Activated naive CD8-positive, alpha-beta T cell treated with anti-CD3 and anti-CD28 coated beads for 36 hours (primary cell): ENCODE measurements at regions not wholly inside any gene's neighbourhood (a gene's known extent, or its start where the extent isn't known, plus 50 kb on each side); places are given as distances from the start of the nearest gene placed in this dataset.

Experiments used
- DNase-seq: peaks from one replicate; pipeline ENCODE4 v3.0.0; 2021
- H3K27ac Mint-ChIP-seq: one replicate; pipeline ENCODE4 v1.8.0; 2022; ENCODE audit warnings: mild to moderate bottlenecking, moderate library complexity, mixed read lengths
- H3K27me3 Mint-ChIP-seq: one replicate; pipeline ENCODE4 v1.8.0; 2022; ENCODE audit warnings: mild to moderate bottlenecking, mixed read lengths
- H3K36me3 Mint-ChIP-seq: one replicate; pipeline ENCODE4 v1.8.0; 2021; ENCODE audit warnings: mild to moderate bottlenecking, mixed read lengths
- H3K4me1 Mint-ChIP-seq: one replicate; pipeline ENCODE4 v1.8.0; 2021; ENCODE audit warnings: mixed read lengths
- H3K4me3 Mint-ChIP-seq: one replicate; pipeline ENCODE4 v1.8.0; 2022; ENCODE audit warnings: mild to moderate bottlenecking, moderate library complexity, mixed read lengths
- H3K9me3 Mint-ChIP-seq: one replicate; pipeline ENCODE4 v1.8.0; 2022; ENCODE audit warnings: mixed read lengths

DNA sequence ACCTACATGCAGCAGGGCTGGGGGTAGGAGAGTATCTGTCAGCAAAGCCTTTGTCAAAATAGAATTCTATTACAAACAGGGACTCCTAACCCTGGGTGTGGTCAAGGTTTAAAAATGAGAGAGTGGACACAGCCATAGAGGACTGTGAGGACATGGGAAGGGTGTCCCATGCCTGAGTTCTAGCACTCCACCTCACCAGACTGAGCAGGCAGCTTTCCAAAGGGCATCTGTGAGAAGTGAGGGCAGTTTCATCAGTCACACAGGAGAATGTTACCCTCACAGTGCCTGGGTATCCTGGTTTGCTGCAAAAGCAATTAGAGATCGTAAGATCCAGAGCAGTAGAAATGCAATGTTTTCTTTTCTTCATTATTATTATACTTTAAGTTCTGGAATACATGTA is 174.9 kb upstream of the UBL3 start:
- Mint-ChIP-seq H3K4me3 (no peak overlapping the region), H3K9me3 (no peaks in the 10 kb centered on the region), H3K4me1 (peaks cover 1% of the 10 kb centered on the region), H3K27me3 (no peaks in the 10 kb centered on the region), H3K27ac (no peak overlapping the region), H3K36me3 (no peaks in the 10 kb centered on the region)
- no peak for DNase-seq

DNA sequence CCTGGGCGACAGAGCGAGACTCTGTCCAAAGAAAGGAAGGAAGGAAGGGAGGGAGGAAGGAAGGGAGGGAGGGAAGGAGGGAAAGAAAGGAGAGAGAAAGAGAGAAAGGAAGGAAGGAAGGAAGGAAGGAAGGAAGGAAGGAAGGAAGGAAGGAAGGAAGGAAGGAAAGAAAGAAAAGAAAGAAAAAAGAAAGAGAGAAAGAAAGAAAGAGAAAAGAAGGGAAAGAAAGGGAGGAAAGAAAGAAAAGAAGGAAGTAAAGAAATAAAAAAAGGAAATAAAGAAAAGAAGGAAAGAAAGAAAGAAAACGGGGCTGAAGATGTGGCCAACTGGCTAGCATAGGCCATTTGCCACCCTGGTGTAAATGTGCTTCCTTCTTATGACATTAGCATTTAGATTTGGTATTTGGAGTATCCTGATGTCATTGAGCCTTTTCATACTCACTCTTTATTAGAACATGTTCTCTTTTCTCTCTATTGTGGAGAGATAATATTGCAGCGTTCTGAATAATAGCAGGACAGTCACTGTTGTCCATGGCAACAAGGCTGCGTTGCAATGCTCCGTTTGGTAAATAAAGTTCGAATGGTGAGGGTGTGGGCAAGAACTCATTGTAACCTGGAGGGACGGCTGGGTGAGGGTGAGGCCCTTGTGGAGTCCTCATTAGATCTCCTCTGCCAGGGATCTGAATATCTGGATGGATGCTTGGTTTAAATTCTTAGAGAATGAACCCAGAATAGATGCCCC is 173.9 kb upstream of the UBL3 start:
- no peaks in the 10 kb centered on the region for H3K27me3 Mint-ChIP-seq
- H3K4me3 Mint-ChIP-seq, result no peak overlapping the region
- H3K4me1 Mint-ChIP-seq, result peaks cover 2% of the 10 kb centered on the region
- no peak overlapping the region for H3K27ac Mint-ChIP-seq
- DNase-seq, result no peak
- no peaks in the 10 kb centered on the region for H3K9me3 Mint-ChIP-seq
- H3K36me3 Mint-ChIP-seq, result no peaks in the 10 kb centered on the region

- H3K4me3 Mint-ChIP-seq, result no peak overlapping the region
- H3K27ac Mint-ChIP-seq, result no peak overlapping the region
- no peaks in the 10 kb centered on the region for H3K9me3 Mint-ChIP-seq
- H3K36me3 Mint-ChIP-seq, result no peaks in the 10 kb centered on the region
- H3K27me3 Mint-ChIP-seq, result no peaks in the 10 kb centered on the region
- H3K4me1 Mint-ChIP-seq, result peaks cover 2% of the 10 kb centered on the region
- no peak for DNase-seq
These were observed 172.9 kb upstream of the UBL3 start for GRCh38 chr13:30023196-30023895.

DNA sequence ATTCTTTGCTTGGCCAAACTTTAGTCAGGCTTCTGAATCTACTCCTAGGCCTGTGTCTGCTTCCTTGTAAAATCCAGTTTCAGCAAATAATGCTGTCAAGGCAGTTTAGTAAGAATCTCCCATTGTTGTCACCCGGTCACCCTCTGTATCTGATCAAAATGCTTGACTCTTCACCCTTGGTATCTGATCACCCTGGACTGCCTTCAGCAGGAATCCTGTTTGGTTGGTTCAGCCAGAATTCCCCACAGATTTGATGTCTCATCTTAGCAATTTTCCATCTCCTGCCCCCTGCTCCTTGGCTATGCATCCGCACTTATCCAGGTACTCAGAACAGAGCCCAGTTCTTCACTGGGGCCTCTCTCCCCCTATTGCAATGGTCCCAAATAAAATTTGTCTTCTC is 172.4 kb upstream of the UBL3 start:
- Mint-ChIP-seq H3K4me3 (no peak overlapping the region), H3K36me3 (no peaks in the 10 kb centered on the region), H3K4me1 (peaks cover 2% of the 10 kb centered on the region), H3K9me3 (no peaks in the 10 kb centered on the region), H3K27me3 (no peaks in the 10 kb centered on the region), H3K27ac (no peak overlapping the region)
- no peak for DNase-seq

DNA sequence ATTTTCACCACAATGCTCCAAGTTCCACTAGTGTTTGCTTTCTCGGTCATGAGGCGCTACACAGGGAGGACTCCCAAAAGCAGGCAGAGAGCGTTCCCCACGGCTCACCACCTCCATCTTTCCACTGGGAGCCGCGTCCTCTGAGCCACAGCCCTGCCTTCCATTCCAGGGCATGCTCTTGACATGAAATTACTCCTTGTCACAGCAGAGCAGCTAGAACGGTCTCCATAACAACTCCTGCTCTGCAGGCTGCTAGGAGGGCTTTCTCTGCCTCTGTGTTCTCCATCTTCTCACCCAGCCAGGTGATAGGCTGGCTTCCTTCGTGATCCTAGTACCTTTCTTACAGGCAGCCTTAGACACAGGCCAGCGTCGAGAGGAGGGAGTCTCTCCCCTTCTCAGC is 171.8 kb upstream of the UBL3 start:
- Mint-ChIP-seq H3K27ac (no peak overlapping the region), H3K4me3 (no peak overlapping the region), H3K4me1 (peaks cover 2% of the 10 kb centered on the region), H3K9me3 (no peaks in the 10 kb centered on the region), H3K27me3 (no peaks in the 10 kb centered on the region), H3K36me3 (no peaks in the 10 kb centered on the region)
- DNase-seq, result no peak

- Mint-ChIP-seq H3K27ac (no peak overlapping the region), H3K4me3 (no peak overlapping the region), H3K4me1 (peaks cover 2% of the 10 kb centered on the region), H3K27me3 (no peaks in the 10 kb centered on the region), H3K9me3 (no peaks in the 10 kb centered on the region), H3K36me3 (no peaks in the 10 kb centered on the region)
- DNase-seq, result no peak
These were observed 171.2 kb upstream of the UBL3 start for GRCh38 chr13:30021611-30022010.

DNA sequence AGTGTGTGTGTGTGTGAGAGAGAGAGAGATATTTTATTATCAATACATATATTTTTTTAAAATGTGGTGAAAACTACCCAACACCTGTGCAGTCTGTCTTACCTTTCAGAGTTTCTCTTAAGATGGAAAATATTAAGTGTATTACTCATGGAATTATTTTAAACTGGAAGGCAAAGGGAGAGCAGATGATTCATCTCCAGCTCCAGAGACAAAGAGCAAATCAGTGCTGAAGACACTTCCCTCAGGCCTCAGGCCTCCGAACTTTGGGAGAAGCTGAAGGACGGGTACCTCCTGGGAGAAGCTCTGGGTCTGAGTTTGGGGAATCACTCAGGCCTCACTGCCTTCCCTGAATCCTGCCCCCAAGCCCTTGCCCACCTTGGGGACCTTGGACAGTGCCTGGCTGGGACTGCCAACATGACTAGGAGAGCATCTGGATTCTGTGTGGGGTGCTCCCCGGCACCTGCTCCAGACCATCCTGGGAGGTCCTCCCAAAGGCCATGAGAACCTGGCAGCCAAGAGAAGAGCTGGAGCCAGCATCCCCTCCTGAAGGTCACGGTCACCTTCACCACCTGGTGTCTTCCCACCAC is 170.4 kb upstream of the UBL3 start:
- DNase-seq, result no peak
- H3K4me1 Mint-ChIP-seq, result peaks cover 2% of the 10 kb centered on the region
- no peak overlapping the region for H3K27ac Mint-ChIP-seq
- no peaks in the 10 kb centered on the region for H3K36me3 Mint-ChIP-seq
- no peak overlapping the region for H3K4me3 Mint-ChIP-seq
- no peaks in the 10 kb centered on the region for H3K27me3 Mint-ChIP-seq
- no peaks in the 10 kb centered on the region for H3K9me3 Mint-ChIP-seq

DNA sequence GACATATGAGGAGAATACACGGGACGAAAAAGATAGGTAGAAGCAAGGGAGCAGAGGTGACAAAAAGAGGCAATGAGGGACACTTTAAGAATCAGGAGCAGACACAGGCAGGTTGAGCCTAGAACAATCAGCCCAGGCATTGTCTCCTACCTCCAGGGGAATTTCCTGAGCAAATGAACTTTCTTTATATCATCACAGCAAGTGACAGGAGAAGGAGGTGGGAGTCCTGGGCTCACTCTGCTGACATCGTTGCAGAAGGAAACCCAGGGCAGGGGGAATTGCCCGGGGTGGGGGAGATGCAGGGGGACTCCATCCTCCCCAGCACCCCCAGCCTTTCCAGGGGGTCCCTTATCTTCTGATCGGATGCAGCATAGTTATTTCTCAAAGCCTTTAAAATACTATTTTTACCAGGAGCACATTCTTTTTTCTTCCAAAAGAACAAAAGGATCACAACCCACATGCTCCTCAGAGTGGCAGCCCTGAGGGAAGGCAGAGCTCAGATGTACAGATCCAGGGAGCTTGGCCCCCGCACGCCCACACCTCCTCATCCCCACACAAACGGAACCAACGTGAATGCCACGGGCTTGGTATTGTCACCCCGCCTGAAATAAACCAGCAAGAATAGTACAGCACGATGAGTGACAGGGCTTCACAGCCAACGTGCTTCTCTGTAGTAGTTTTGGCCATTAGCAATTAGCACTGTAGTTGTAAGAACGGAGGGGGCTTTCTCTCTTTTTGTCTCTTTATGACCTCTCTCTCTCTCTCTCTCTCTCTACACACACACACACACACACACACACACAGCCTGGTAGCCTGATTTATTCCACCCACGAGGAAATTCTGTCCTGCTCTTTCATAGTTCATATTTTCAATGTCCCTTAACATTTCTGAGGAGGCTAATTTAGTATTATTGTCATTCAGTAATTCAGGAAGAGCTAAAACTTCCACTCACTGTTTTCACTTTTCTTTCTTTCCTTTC is 169.5 kb upstream of the UBL3 start:
- DNase-seq, result no peak
- H3K4me3 Mint-ChIP-seq, result no peak overlapping the region
- no peaks in the 10 kb centered on the region for H3K36me3 Mint-ChIP-seq
- H3K27me3 Mint-ChIP-seq, result no peaks in the 10 kb centered on the region
- H3K27ac Mint-ChIP-seq, result no peak overlapping the region
- H3K9me3 Mint-ChIP-seq, result no peaks in the 10 kb centered on the region
- peaks cover 2% of the 10 kb centered on the region for H3K4me1 Mint-ChIP-seq

GRCh38 chr13:30017880-30018279 is 167.5 kb upstream of the UBL3 start:
- H3K4me1 Mint-ChIP-seq, result peaks cover 5% of the 10 kb centered on the region
- DNase-seq, result no peak
- H3K36me3 Mint-ChIP-seq, result no peaks in the 10 kb centered on the region
- H3K4me3 Mint-ChIP-seq, result no peak overlapping the region
- no peaks in the 10 kb centered on the region for H3K27me3 Mint-ChIP-seq
- no peak overlapping the region for H3K27ac Mint-ChIP-seq
- H3K9me3 Mint-ChIP-seq, result no peaks in the 10 kb centered on the region

DNA sequence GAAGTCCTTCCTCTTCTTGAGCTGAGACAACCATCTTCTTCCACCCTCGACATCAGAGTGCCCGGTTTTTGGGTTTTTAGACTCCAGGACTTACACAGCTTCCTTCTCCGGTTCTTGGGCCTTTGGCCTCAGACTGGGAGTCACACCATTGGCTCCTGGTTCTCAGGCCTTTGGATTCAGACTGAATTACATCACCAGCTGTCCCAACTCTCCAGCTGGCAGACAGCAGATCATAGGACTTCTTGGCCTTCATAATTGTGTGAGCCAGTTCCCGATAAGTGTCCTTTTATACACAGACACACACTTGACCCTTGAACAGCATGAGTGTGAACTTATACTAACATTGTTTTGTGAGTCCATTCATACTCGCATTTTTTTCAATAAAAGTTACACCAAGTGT is 166.0 kb upstream of the UBL3 start:
- Mint-ChIP-seq H3K4me1 (peaks cover 5% of the 10 kb centered on the region), H3K27me3 (no peaks in the 10 kb centered on the region), H3K27ac (no peak overlapping the region), H3K4me3 (no peak overlapping the region), H3K9me3 (no peaks in the 10 kb centered on the region), H3K36me3 (no peaks in the 10 kb centered on the region)
- DNase-seq, result no peak

DNA sequence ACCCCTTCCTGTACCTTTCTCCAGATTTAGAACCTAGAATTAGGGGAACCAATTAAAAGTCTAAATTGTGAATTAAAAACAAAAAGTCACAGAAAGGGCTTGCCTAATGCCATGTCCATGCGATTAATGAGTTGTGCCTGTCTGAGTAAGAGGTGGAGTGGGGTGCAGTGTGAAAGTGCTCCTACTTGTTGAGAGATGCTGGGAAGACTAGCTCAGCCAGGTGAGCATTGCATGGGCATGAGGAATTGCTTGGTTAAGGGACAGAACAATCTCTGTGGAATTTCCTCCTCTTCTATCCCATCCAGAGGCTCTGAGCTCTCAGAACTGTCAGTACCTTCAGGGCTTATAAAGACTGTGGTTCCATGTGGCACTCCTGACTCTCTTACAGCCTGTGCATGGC is 159.0 kb upstream of the UBL3 start:
- no peak overlapping the region for H3K27ac Mint-ChIP-seq
- H3K27me3 Mint-ChIP-seq, result no peaks in the 10 kb centered on the region
- no peaks in the 10 kb centered on the region for H3K36me3 Mint-ChIP-seq
- no peak overlapping the region for H3K4me3 Mint-ChIP-seq
- H3K4me1 Mint-ChIP-seq, result peaks cover 10% of the 10 kb centered on the region
- H3K9me3 Mint-ChIP-seq, result no peaks in the 10 kb centered on the region
- no peak for DNase-seq

- H3K36me3 Mint-ChIP-seq, result no peaks in the 10 kb centered on the region
- peaks cover 12% of the 10 kb centered on the region for H3K4me1 Mint-ChIP-seq
- H3K27ac Mint-ChIP-seq, result peak overlapping the region; percentile 43
- no peaks in the 10 kb centered on the region for H3K9me3 Mint-ChIP-seq
- no peak overlapping the region for H3K4me3 Mint-ChIP-seq
- no peak for DNase-seq
- no peaks in the 10 kb centered on the region for H3K27me3 Mint-ChIP-seq
These were observed 155.8 kb upstream of the UBL3 start for GRCh38 chr13:30006246-30006645.

GRCh38 chr13:30004204-30004603 is 153.8 kb upstream of the UBL3 start:
- Mint-ChIP-seq H3K4me3 (no peak overlapping the region), H3K36me3 (no peaks in the 10 kb centered on the region), H3K9me3 (no peaks in the 10 kb centered on the region), H3K4me1 (peaks cover 12% of the 10 kb centered on the region), H3K27me3 (no peaks in the 10 kb centered on the region), H3K27ac (no peak overlapping the region)
- no peak for DNase-seq

DNA sequence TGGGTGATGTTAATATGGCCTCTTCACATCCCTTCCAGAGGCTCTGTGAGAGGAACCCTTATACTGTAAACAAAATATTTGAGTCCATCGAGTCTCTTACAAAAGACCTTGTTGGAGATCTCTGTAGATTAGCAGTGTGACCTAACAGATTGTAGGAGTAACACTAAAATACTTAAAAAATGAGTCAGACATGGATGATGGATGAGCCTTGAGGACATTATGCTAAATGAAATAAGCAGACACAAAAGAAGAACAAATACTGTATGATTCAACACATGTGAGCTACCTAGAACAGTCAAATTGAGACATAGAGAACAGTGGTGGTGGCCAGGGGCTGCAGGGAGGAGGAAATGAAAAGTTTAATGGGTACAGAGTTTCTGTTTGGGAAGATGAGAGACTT is 152.2 kb upstream of the UBL3 start:
- DNase-seq, result no peak
- no peak overlapping the region for H3K27ac Mint-ChIP-seq
- no peaks in the 10 kb centered on the region for H3K9me3 Mint-ChIP-seq
- H3K27me3 Mint-ChIP-seq, result no peaks in the 10 kb centered on the region
- peaks cover 12% of the 10 kb centered on the region for H3K4me1 Mint-ChIP-seq
- no peaks in the 10 kb centered on the region for H3K36me3 Mint-ChIP-seq
- no peak overlapping the region for H3K4me3 Mint-ChIP-seq

DNA sequence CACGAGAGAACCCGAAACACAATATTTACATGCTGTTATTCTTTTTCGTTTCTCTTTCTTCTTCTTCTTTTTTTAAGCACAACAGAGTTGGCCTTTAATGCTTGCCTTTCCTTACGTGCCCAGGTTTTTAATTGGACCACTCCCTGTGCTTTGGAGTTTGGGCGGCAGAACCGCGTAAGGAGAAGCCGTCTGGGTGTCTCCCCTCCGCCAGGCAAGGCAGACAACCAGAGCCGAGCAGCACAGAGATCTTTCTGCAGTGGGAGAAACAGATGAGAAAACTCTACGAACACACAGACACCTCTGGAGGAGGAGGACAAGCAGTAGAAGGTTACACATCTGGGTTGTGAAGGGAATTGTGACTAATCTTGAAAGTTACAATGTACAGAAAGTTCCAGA is 150.0 kb upstream of the UBL3 start:
- no peak overlapping the region for H3K27ac Mint-ChIP-seq
- peaks cover 5% of the 10 kb centered on the region for H3K4me1 Mint-ChIP-seq
- no peaks in the 10 kb centered on the region for H3K36me3 Mint-ChIP-seq
- H3K9me3 Mint-ChIP-seq, result no peaks in the 10 kb centered on the region
- no peak overlapping the region for H3K4me3 Mint-ChIP-seq
- DNase-seq, result no peak
- H3K27me3 Mint-ChIP-seq, result no peaks in the 10 kb centered on the region
